GM13976 (cell line): ENCODE measurements at regions not wholly inside any gene's neighbourhood (a gene's known extent, or its start where the extent isn't known, plus 50 kb on each side); places are given as distances from the start of the nearest gene placed in this dataset.

Source experiments
- DNase-seq: peaks from one replicate; pipeline ENCODE4 v3.0.0; 2012; ENCODE audit warnings: low spot score
- CTCF ChIP-seq: IDR thresholded peaks from 2 replicates; pipeline ENCODE4 v1.5.1; 2012; ENCODE audit warnings: borderline replicate concordance, mild to moderate bottlenecking; ENCODE audit not compliant: insufficient read depth; ENCODE audit errors: extremely low read depth, missing control alignments, control extremely low read depth
- in situ Hi-C: fragments of 300-500 bp; cut with MboI; formaldehyde crosslinking; loops from one replicate; pipeline ENCODE4 v1.12.0; 2022; ENCODE audit warnings: low sequenced_read_pairs, mixed read lengths, inconsistent platforms; ENCODE audit not compliant: unreplicated experiment

GRCh38 chr6:10128721-10129120, 286.2 kb downstream of the TFAP2A start:
- in situ Hi-C loops: no loop called here
- TF ChIP-seq CTCF: no peak
- no peak for DNase-seq

- in situ Hi-C loops: no loop called here
- no peak for TF ChIP-seq CTCF
- no peak for DNase-seq
Observed at GRCh38 chr6:10122164-10122563, 292.7 kb downstream of the TFAP2A start.

DNA sequence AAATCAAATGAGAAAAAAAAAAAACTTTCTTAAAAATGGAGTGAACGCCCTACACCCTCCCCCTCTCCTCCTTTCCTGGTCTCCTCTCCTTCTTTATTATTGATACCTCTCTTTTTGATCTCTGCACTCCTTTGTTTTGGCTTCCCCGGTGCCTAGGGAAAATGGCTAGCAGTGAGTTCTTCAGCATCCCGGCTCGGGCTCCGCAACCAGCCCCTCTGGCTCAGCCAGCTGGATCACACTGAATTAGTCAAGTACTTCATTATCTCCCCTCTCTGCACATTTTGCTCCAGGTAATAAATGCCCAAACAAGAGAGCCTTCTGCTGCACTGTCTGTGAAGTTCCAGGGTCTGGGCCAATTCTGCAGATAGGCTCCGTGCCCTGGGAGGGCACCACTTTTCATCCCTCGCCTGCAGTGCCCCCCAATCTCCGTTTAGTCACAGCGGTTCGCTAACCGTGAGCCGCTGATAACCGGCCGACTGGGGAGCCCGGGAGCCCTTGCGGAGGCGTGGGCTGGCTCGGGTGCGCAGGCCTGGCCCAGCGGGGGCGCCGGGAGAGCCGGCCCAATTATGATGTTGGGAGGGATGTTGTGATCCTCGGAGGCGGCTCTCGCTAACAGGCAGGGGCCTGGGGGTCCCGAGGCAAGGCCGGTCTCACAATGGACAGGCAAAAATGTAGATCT, 301.9 kb downstream of the TFAP2A start:
- no peak for TF ChIP-seq CTCF
- peak; percentile 16 for DNase-seq
- in situ Hi-C loops: no loop called here

DNA sequence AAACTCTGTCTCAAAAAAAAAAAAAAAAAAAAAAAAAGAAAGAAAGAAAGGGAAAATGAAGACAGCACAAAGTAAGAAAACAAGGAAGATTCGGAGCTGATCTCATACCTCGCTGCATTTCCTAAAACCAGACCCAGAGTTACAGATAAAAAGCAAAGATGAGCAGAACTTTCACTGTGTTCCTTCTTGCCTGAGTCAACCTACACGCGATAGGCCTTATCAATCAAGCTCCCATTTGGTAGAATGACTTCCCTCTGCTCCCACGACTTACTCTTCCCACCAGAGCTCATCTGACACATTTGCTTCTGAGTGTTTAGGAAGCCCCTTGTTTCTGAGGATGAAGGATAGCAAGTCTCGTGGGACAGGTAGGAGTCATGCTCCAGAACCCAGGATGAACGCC, 302.9 kb downstream of the TFAP2A start:
- TF ChIP-seq CTCF: no peak
- in situ Hi-C loops: no loop called here
- DNase-seq: no peak

- in situ Hi-C loops: no loop called here
- no peak for DNase-seq
- TF ChIP-seq CTCF: no peak
Observed at GRCh38 chr6:10101551-10102252, 313.2 kb downstream of the TFAP2A start.

DNA sequence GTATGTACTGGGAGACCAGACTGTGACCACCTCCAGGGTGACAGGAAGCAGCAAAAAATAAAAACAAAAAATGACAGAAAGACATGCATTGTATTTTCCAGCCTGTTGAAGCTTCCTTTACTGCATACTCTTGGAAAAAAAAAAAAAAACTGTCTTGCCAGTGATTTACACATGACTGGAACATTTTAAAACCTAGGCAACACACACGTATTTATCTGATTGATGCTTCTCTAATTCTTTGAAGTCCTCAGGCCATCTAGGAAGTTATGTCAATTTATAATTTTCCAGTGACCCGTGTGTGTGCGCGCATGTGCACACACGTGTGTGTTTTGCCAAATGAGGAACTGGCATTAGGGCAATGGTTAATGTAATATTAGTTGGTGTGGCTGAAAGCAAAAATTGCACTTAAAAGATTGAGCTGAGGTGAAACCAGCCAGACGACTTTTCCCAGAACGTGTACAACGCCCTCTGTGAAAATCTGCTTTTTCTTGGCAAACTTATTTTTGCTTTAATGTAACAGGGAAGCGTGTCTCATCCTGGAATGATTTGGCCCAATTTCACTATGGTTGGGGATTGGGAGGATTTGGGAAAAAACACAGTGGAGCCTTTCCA, 315.2 kb downstream of the TFAP2A start:
- TF ChIP-seq CTCF: no peak
- in situ Hi-C loops: no loop called here
- DNase-seq: no peak
